ENCODE measurements at regions not wholly inside any gene's neighbourhood (a gene's known extent, or its start where the extent isn't known, plus 50 kb on each side); places are given as distances from the start of the nearest gene placed in this dataset.

GRCh38 chr4:181478656-181479055 is 764.5 kb upstream of the TENM3 start:
- ATAC-seq (ENCODE audit: low read depth) (no peak), DNase-seq (ENCODE audit: low spot score) (no peak)
- no peaks in the 10 kb centered on the region for H3K4me1 ChIP-seq (ENCODE audit: insufficient read depth, poor library complexity, severe bottlenecking)
- H3K4me3 ChIP-seq (ENCODE audit: severe bottlenecking): no peak overlapping the region
- no peaks in the 10 kb centered on the region for H3K36me3 ChIP-seq (ENCODE audit: low read depth)
- TF ChIP-seq CTCF (IDR thresholded peaks at IDR 0.05; ENCODE audit: poor library complexity, severe bottlenecking): no peak
- H3K27me3 ChIP-seq (ENCODE audit: insufficient read depth, poor library complexity, severe bottlenecking): peaks cover 11% of the 10 kb centered on the region
- H3K27ac ChIP-seq (ENCODE audit: poor library complexity, severe bottlenecking): no peak overlapping the region
- H3K9me3 ChIP-seq (ENCODE audit: severe bottlenecking): no peaks in the 10 kb centered on the region

- no peak overlapping the region for H3K27ac ChIP-seq (ENCODE audit: poor library complexity, severe bottlenecking)
- TF ChIP-seq CTCF (IDR thresholded peaks at IDR 0.05; ENCODE audit: poor library complexity, severe bottlenecking): no peak
- H3K36me3 ChIP-seq (ENCODE audit: low read depth): no peaks in the 10 kb centered on the region
- no peaks in the 10 kb centered on the region for H3K9me3 ChIP-seq (ENCODE audit: severe bottlenecking)
- peaks cover 11% of the 10 kb centered on the region for H3K27me3 ChIP-seq (ENCODE audit: insufficient read depth, poor library complexity, severe bottlenecking)
- no peaks in the 10 kb centered on the region for H3K4me1 ChIP-seq (ENCODE audit: insufficient read depth, poor library complexity, severe bottlenecking)
- ATAC-seq (ENCODE audit: low read depth) (no peak), DNase-seq (ENCODE audit: low spot score) (no peak)
- H3K4me3 ChIP-seq (ENCODE audit: severe bottlenecking): no peak overlapping the region
Observed at GRCh38 chr4:181479141-181479540, 764.1 kb upstream of the TENM3 start.

- ATAC-seq (ENCODE audit: low read depth) (no peak), DNase-seq (ENCODE audit: low spot score) (no peak)
- Histone ChIP-seq H3K27me3 (ENCODE audit: insufficient read depth, poor library complexity, severe bottlenecking) (peaks cover 14% of the 10 kb centered on the region), H3K4me3 (ENCODE audit: severe bottlenecking) (no peak overlapping the region), H3K36me3 (ENCODE audit: low read depth) (no peaks in the 10 kb centered on the region), H3K4me1 (ENCODE audit: insufficient read depth, poor library complexity, severe bottlenecking) (no peaks in the 10 kb centered on the region), H3K9me3 (ENCODE audit: severe bottlenecking) (no peaks in the 10 kb centered on the region), H3K27ac (ENCODE audit: poor library complexity, severe bottlenecking) (no peak overlapping the region)
- TF ChIP-seq CTCF (IDR thresholded peaks at IDR 0.05; ENCODE audit: poor library complexity, severe bottlenecking): no peak
Observed at GRCh38 chr4:181484396-181484795, 758.8 kb upstream of the TENM3 start.

- ATAC-seq (ENCODE audit: low read depth) (no peak), DNase-seq (ENCODE audit: low spot score) (no peak)
- H3K4me3 ChIP-seq (ENCODE audit: severe bottlenecking): no peak overlapping the region
- TF ChIP-seq CTCF (IDR thresholded peaks at IDR 0.05; ENCODE audit: poor library complexity, severe bottlenecking): no peak
- H3K4me1 ChIP-seq (ENCODE audit: insufficient read depth, poor library complexity, severe bottlenecking): no peaks in the 10 kb centered on the region
- H3K36me3 ChIP-seq (ENCODE audit: low read depth): no peaks in the 10 kb centered on the region
- H3K27ac ChIP-seq (ENCODE audit: poor library complexity, severe bottlenecking): no peak overlapping the region
- H3K27me3 ChIP-seq (ENCODE audit: insufficient read depth, poor library complexity, severe bottlenecking): peaks cover 13% of the 10 kb centered on the region
- H3K9me3 ChIP-seq (ENCODE audit: severe bottlenecking): no peaks in the 10 kb centered on the region
Observed at GRCh38 chr4:181488926-181489325, 754.3 kb upstream of the TENM3 start.

- DNase-seq (ENCODE audit: low spot score) (no peak), ATAC-seq (ENCODE audit: low read depth) (no peak)
- no peaks in the 10 kb centered on the region for H3K36me3 ChIP-seq (ENCODE audit: low read depth)
- no peak overlapping the region for H3K27ac ChIP-seq (ENCODE audit: poor library complexity, severe bottlenecking)
- no peak overlapping the region for H3K4me3 ChIP-seq (ENCODE audit: severe bottlenecking)
- TF ChIP-seq CTCF (IDR thresholded peaks at IDR 0.05; ENCODE audit: poor library complexity, severe bottlenecking): no peak
- H3K4me1 ChIP-seq (ENCODE audit: insufficient read depth, poor library complexity, severe bottlenecking): no peaks in the 10 kb centered on the region
- H3K27me3 ChIP-seq (ENCODE audit: insufficient read depth, poor library complexity, severe bottlenecking): no peaks in the 10 kb centered on the region
- H3K9me3 ChIP-seq (ENCODE audit: severe bottlenecking): no peaks in the 10 kb centered on the region
Observed at GRCh38 chr4:181498148-181498547, 745.1 kb upstream of the TENM3 start.

Data from RWPE2 (cell line).